ENCODE measurements at regions not wholly inside any gene's neighbourhood (a gene's known extent, or its start where the extent isn't known, plus 50 kb on each side); places are given as distances from the start of the nearest gene placed in this dataset.

DNA sequence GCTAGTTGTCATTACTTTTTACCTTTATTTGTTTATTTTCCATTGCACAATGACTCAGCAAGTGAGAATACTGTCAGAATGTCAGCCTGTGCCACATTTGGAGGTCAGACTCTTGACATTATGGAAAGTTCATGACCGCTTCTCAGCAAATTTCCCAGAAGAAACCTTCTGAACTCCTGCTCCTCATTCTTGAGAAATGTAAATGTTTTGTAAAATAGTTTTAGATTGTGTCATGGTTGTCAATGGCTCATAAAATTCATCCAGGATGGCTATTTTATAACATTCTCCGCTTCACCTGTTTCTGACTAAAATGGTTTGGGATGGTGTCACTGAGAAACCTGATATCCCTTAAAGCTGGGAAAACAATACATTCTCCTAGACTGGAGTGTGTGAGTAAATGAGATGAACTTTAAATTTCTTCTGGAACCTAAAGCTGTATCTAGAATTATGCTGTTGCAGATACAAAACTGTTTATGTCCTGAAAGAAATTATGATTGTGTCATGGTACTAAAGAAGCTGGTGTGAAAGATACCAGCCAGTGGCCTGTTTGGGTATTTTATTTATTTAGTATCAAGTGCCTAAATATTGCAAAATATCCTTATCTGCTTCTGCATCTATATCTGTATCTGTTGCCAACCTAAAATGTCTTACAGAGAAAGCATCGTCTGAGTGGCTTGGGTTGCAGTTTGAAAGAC, 671.7 kb downstream of the GATA3 start:
- TF ChIP-seq, protein P1, sequence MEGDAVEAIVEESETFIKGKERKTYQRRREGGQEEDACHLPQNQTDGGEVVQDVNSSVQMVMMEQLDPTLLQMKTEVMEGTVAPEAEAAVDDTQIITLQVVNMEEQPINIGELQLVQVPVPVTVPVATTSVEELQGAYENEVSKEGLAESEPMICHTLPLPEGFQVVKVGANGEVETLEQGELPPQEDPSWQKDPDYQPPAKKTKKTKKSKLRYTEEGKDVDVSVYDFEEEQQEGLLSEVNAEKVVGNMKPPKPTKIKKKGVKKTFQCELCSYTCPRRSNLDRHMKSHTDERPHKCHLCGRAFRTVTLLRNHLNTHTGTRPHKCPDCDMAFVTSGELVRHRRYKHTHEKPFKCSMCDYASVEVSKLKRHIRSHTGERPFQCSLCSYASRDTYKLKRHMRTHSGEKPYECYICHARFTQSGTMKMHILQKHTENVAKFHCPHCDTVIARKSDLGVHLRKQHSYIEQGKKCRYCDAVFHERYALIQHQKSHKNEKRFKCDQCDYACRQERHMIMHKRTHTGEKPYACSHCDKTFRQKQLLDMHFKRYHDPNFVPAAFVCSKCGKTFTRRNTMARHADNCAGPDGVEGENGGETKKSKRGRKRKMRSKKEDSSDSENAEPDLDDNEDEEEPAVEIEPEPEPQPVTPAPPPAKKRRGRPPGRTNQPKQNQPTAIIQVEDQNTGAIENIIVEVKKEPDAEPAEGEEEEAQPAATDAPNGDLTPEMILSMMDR (optimal IDR thresholded peaks at IDR 0.05 in 1 of 3, IDR thresholded peaks at IDR 0.05 in 1 of 3, conservative IDR thresholded peaks at IDR 0.05 in 1 of 3; ENCODE audit: extremely low read depth in 1 of 3, insufficient read depth in 2 of 3, low read length in 3 of 3), result no peak
- no peak for TF ChIP-seq EZH2 (IDR thresholded peaks at IDR 0.05; ENCODE audit: low read length)
